Testis (tissue), 2 donors: ENCODE measurements at regions not wholly inside any gene's neighbourhood (a gene's known extent, or its start where the extent isn't known, plus 50 kb on each side); places are given as distances from the start of the nearest gene placed in this dataset.
"Not testable (repeated sequence)": the region's sequence is repeated elsewhere in the genome, so short reads cannot be mapped to it uniquely, and the experiment has no call there.

Experiments
- POLR2A ChIP-seq: fragments of 450-650 bp; IDR thresholded peaks from one replicate; pipeline ENCODE4 v1.6.1; 2017; ENCODE audit warnings: antibody characterized with exemption, mild to moderate bottlenecking, moderate library complexity
- TF ChIP-seq, protein P1 (sequence below), 3 experiments: fragments of 450-650 bp in 2 of 3; fragments of 200-600 bp in 1 of 3; sonication (generic) in 1 of 3; IDR thresholded peaks; one replicate each; pipeline ENCODE4 v1.5.1; 2016 to 2019; ENCODE audit warnings: antibody characterized with exemption in 3 of 3, mild to moderate bottlenecking in 2 of 3, moderate library complexity in 1 of 3

- not testable (repeated sequence) for TF ChIP-seq POLR2A
- TF ChIP-seq, protein P1, sequence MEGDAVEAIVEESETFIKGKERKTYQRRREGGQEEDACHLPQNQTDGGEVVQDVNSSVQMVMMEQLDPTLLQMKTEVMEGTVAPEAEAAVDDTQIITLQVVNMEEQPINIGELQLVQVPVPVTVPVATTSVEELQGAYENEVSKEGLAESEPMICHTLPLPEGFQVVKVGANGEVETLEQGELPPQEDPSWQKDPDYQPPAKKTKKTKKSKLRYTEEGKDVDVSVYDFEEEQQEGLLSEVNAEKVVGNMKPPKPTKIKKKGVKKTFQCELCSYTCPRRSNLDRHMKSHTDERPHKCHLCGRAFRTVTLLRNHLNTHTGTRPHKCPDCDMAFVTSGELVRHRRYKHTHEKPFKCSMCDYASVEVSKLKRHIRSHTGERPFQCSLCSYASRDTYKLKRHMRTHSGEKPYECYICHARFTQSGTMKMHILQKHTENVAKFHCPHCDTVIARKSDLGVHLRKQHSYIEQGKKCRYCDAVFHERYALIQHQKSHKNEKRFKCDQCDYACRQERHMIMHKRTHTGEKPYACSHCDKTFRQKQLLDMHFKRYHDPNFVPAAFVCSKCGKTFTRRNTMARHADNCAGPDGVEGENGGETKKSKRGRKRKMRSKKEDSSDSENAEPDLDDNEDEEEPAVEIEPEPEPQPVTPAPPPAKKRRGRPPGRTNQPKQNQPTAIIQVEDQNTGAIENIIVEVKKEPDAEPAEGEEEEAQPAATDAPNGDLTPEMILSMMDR (IDR thresholded peaks at IDR 0.05), result not testable (repeated sequence)
Measured at GRCh38 chr21:27909487-27909886, 942.6 kb upstream of the ADAMTS5 start.
